ENCODE measurements at regions not wholly inside any gene's neighbourhood (a gene's known extent, or its start where the extent isn't known, plus 50 kb on each side); places are given as distances from the start of the nearest gene placed in this dataset.

GRCh38 chr12:91434081-91434480 lies 251.5 kb upstream of the DCN start:
- no peak overlapping the region for H3K27ac ChIP-seq (ENCODE audit: low read depth, low read length)
- ChIA-PET CTCF (no interaction called here), POLR2A (interaction anchor here (0.7 kb wide), 1 partner anchor 492 kb away, joined by 4 read pairs; no protein-coding TSS in a partner anchor)
- no peak overlapping the region for H3K4me3 ChIP-seq (ENCODE audit: low read depth, low read length)
- TF ChIP-seq CTCF (IDR thresholded peaks at IDR 0.05; ENCODE audit: low read depth, low read length): no peak
- H3K9me3 ChIP-seq (ENCODE audit: control insufficient read depth, insufficient read depth, low read length): no peaks in the 10 kb centered on the region
- no peak for DNase-seq (ENCODE audit: low read depth, low spot score)
- no peaks in the 10 kb centered on the region for H3K27me3 ChIP-seq (ENCODE audit: control insufficient read depth, insufficient read depth, low read length)

GRCh38 chr12:91432755-91433154 lies 250.1 kb upstream of the DCN start:
- no peak for TF ChIP-seq CTCF (IDR thresholded peaks at IDR 0.05; ENCODE audit: low read depth, low read length)
- H3K27ac ChIP-seq (ENCODE audit: low read depth, low read length): no peak overlapping the region
- H3K4me3 ChIP-seq (ENCODE audit: low read depth, low read length): no peak overlapping the region
- POLR2A ChIA-PET: no interaction called here
- no peaks in the 10 kb centered on the region for H3K9me3 ChIP-seq (ENCODE audit: control insufficient read depth, insufficient read depth, low read length)
- CTCF ChIA-PET: no interaction called here
- no peak for DNase-seq (ENCODE audit: low read depth, low spot score)
- no peaks in the 10 kb centered on the region for H3K27me3 ChIP-seq (ENCODE audit: control insufficient read depth, insufficient read depth, low read length)

- no peak overlapping the region for H3K4me3 ChIP-seq (ENCODE audit: low read depth, low read length)
- no peak overlapping the region for H3K27ac ChIP-seq (ENCODE audit: low read depth, low read length)
- no peak for DNase-seq (ENCODE audit: low read depth, low spot score)
- TF ChIP-seq CTCF (IDR thresholded peaks at IDR 0.05; ENCODE audit: low read depth, low read length): no peak
- ChIA-PET POLR2A (no interaction called here), CTCF (interaction anchor here (0.6 kb wide), 1 partner anchor 379 kb away, joined by 3 read pairs; no protein-coding TSS in a partner anchor)
- H3K9me3 ChIP-seq (ENCODE audit: control insufficient read depth, insufficient read depth, low read length): no peaks in the 10 kb centered on the region
- H3K27me3 ChIP-seq (ENCODE audit: control insufficient read depth, insufficient read depth, low read length): no peaks in the 10 kb centered on the region
Measured at GRCh38 chr12:91432089-91432488, 249.5 kb upstream of the DCN start.

- no peak for TF ChIP-seq CTCF (IDR thresholded peaks at IDR 0.05; ENCODE audit: low read depth, low read length)
- Histone ChIP-seq H3K27me3 (ENCODE audit: control insufficient read depth, insufficient read depth, low read length) (no peaks in the 10 kb centered on the region), H3K27ac (ENCODE audit: low read depth, low read length) (no peak overlapping the region), H3K9me3 (ENCODE audit: control insufficient read depth, insufficient read depth, low read length) (no peaks in the 10 kb centered on the region), H3K4me3 (ENCODE audit: low read depth, low read length) (no peak overlapping the region)
- ChIA-PET POLR2A (no interaction called here), CTCF (interaction anchor here (1.0 kb wide), 1 partner anchor 42 kb away, joined by 5 read pairs; no protein-coding TSS in a partner anchor)
- no peak for DNase-seq (ENCODE audit: low read depth, low spot score)
Measured at GRCh38 chr12:91424506-91424905, 241.9 kb upstream of the DCN start.

- Histone ChIP-seq H3K27me3 (ENCODE audit: control insufficient read depth, insufficient read depth, low read length) (no peaks in the 10 kb centered on the region), H3K9me3 (ENCODE audit: control insufficient read depth, insufficient read depth, low read length) (no peaks in the 10 kb centered on the region), H3K4me3 (ENCODE audit: low read depth, low read length) (no peak overlapping the region), H3K27ac (ENCODE audit: low read depth, low read length) (no peak overlapping the region)
- no peak for DNase-seq (ENCODE audit: low read depth, low spot score)
- ChIA-PET POLR2A (no interaction called here), CTCF (no interaction called here)
- no peak for TF ChIP-seq CTCF (IDR thresholded peaks at IDR 0.05; ENCODE audit: low read depth, low read length)
Measured at GRCh38 chr12:91423693-91424050, 241.1 kb upstream of the DCN start.

Data from AG04450 (cell line).